ENCODE measurements at regions not wholly inside any gene's neighbourhood (a gene's known extent, or its start where the extent isn't known, plus 50 kb on each side); places are given as distances from the start of the nearest gene placed in this dataset.

- intact Hi-C loops (cut with DNase I), result no loop called here
- H3K4me3 ChIP-seq, result no peak overlapping the region
These were observed 86.0 kb downstream of the C11orf87 start for GRCh38 chr11:109507836-109508561.

DNA sequence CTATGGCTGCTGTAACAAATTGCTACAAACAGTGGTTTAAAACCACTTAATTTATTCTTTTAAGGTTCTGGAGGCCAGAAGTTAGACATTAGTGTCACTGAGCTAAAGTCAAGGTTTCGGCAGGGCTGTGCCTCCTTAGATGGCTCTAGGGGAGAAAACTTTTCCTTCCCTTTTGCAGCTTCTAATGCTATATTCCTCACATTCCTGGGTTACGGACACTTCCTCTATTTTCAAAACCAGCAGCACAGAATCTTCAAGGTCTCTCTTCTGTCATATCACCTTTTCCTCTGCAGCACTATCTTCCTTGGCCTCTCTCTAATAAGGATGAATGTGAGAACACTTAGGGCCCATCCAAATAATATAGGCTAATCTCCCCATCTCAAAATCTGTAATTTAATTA is 87.0 kb downstream of the C11orf87 start:
- ATAC-seq, result no peak
- H3K27me3 ChIP-seq (ENCODE audit: insufficient read depth in 3 of 3, low read length in 2 of 3), result no peaks in the 10 kb centered on the region
- no peaks in the 10 kb centered on the region for H3K36me3 ChIP-seq (ENCODE audit: insufficient read depth in 1 of 2, low read depth in 1 of 2)
- no peaks in the 10 kb centered on the region for H3K9me3 ChIP-seq
- no peak overlapping the region for H3K27ac ChIP-seq
- no peak for DNase-seq
- intact Hi-C loops (cut with DNase I), result no loop called here
- TF ChIP-seq, protein P1, sequence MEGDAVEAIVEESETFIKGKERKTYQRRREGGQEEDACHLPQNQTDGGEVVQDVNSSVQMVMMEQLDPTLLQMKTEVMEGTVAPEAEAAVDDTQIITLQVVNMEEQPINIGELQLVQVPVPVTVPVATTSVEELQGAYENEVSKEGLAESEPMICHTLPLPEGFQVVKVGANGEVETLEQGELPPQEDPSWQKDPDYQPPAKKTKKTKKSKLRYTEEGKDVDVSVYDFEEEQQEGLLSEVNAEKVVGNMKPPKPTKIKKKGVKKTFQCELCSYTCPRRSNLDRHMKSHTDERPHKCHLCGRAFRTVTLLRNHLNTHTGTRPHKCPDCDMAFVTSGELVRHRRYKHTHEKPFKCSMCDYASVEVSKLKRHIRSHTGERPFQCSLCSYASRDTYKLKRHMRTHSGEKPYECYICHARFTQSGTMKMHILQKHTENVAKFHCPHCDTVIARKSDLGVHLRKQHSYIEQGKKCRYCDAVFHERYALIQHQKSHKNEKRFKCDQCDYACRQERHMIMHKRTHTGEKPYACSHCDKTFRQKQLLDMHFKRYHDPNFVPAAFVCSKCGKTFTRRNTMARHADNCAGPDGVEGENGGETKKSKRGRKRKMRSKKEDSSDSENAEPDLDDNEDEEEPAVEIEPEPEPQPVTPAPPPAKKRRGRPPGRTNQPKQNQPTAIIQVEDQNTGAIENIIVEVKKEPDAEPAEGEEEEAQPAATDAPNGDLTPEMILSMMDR (IDR thresholded peaks at IDR 0.05), result no peak
- 91 to 92% (median 91%) methylated on average over 2 of the region's 2 CpGs for WGBS, 3 donors
- no peak overlapping the region for H3K4me3 ChIP-seq
- H3K4me1 ChIP-seq, result no peaks in the 10 kb centered on the region

More at GRCh38 chr11:109507836-109508561, 86.0 kb downstream of the C11orf87 start:
- H3K4me1 ChIP-seq, result no peaks in the 10 kb centered on the region
- WGBS, 3 donors, result 70 to 79% (median 76%) methylated on average over 1 of the region's 1 CpG
- DNase-seq, result no peak
- no peaks in the 10 kb centered on the region for H3K9me3 ChIP-seq
- H3K27me3 ChIP-seq (ENCODE audit: insufficient read depth in 3 of 3, low read length in 2 of 3), result no peaks in the 10 kb centered on the region
- TF ChIP-seq, protein P1 (IDR thresholded peaks at IDR 0.05), result no peak
- H3K36me3 ChIP-seq (ENCODE audit: insufficient read depth in 1 of 2, low read depth in 1 of 2), result no peaks in the 10 kb centered on the region
- H3K27ac ChIP-seq, result no peak overlapping the region
- no peak for ATAC-seq

DNA sequence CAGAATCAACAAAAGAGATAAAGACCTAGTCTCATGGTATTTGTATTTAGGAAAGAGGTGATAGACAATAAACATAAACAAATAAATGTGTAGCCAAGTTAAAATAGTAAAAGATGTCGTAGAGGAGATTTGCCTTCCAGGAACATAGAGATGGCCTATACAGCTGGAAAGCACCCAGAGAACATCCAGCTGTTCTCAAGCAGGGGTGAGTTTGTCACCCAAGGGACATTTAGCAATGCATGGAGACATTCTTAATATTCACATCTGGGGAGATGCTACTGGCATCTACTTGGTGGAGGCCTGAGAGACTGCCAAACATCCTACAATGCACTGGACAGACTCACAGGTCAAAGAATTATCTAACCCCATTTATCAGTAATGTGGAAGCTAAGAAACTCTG is 88.3 kb downstream of the C11orf87 start:
- H3K9me3 ChIP-seq, result no peaks in the 10 kb centered on the region
- H3K27me3 ChIP-seq (ENCODE audit: insufficient read depth in 3 of 3, low read length in 2 of 3), result no peaks in the 10 kb centered on the region
- no peak overlapping the region for H3K4me3 ChIP-seq
- TF ChIP-seq, protein P1 (IDR thresholded peaks at IDR 0.05), result no peak
- DNase-seq, result no peak
- intact Hi-C loops (cut with DNase I), result no loop called here
- no peak for ATAC-seq
- H3K27ac ChIP-seq, result no peak overlapping the region
- WGBS, 3 donors, result 49 to 58% (median 55%) methylated on average over 1 of the region's 1 CpG
- H3K36me3 ChIP-seq (ENCODE audit: insufficient read depth in 1 of 2, low read depth in 1 of 2), result no peaks in the 10 kb centered on the region
- no peaks in the 10 kb centered on the region for H3K4me1 ChIP-seq

DNA sequence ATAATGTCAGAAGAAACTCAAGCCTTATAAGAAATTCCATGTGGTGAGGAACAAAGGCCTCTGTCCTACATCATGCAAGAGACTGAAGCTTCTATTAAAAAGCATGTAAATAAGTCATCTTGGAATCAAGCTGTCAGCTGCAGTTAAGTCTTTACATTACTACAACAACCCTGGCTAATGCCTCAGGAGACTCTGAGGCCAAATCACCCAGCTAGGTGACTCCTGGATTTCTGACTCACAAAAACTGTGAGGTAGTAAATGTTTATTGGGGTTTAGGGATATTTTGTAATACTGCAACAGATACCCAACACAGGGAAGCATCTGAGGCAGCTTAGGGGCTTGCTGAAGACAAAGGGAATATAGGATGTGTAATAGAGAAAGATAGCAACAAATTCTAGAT is 89.6 kb downstream of the C11orf87 start:
- no peak for DNase-seq
- Histone ChIP-seq H3K36me3 (ENCODE audit: insufficient read depth in 1 of 2, low read depth in 1 of 2) (no peaks in the 10 kb centered on the region), H3K4me3 (no peak overlapping the region), H3K4me1 (no peaks in the 10 kb centered on the region), H3K27ac (no peak overlapping the region), H3K27me3 (ENCODE audit: insufficient read depth in 3 of 3, low read length in 2 of 3) (no peaks in the 10 kb centered on the region), H3K9me3 (no peaks in the 10 kb centered on the region)
- intact Hi-C loops (cut with DNase I), result no loop called here
- TF ChIP-seq, protein P1 (IDR thresholded peaks at IDR 0.05), result no peak
- ATAC-seq, result no peak

DNA sequence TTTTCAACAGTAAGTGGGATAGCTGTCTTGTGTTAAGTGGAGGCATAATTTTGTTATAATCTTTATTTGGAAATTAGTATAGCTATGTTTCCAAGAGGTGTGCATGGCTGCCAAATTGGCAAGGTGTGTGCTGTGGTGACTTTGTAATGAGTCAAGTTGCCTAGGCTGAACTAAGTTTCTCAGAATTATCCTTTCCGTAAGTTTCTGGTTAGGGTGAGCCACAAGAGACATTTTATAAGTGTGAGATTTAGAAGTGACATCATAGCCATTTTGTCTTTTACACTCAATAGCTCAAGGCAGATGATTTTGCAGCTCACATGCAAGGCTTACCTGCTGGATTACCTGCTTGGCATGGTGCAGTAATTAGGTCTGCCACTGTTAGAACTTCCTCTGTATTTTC is 90.3 kb downstream of the C11orf87 start:
- Histone ChIP-seq H3K27me3 (ENCODE audit: insufficient read depth in 3 of 3, low read length in 2 of 3) (no peaks in the 10 kb centered on the region), H3K36me3 (ENCODE audit: insufficient read depth in 1 of 2, low read depth in 1 of 2) (no peaks in the 10 kb centered on the region), H3K9me3 (no peaks in the 10 kb centered on the region), H3K27ac (no peak overlapping the region), H3K4me3 (no peak overlapping the region), H3K4me1 (no peaks in the 10 kb centered on the region)
- 46 to 66% (median 54%) methylated on average over 1 of the region's 1 CpG for WGBS, 3 donors
- TF ChIP-seq, protein P1 (IDR thresholded peaks at IDR 0.05), result no peak
- DNase-seq (no peak), ATAC-seq (no peak)
- intact Hi-C loops (cut with DNase I), result no loop called here

Data from psoas muscle (tissue), 7 donors.